Stimulated activated CD8-positive, alpha-beta memory T cell treated with anti-CD3 and anti-CD28 coated beads, Interleukin-15, amount 100 ng/mL, for 24 hours (primary cell): ENCODE measurements at regions not wholly inside any gene's neighbourhood (a gene's known extent, or its start where the extent isn't known, plus 50 kb on each side); places are given as distances from the start of the nearest gene placed in this dataset.

Experiments used
- DNase-seq: peaks from one replicate; pipeline ENCODE4 v3.0.0-alpha.2; 2020; ENCODE audit warnings: low read depth

- no peak for DNase-seq
Measured at GRCh38 chr6:160899671-160900430, 91.7 kb upstream of the MAP3K4 start.

GRCh38 chr6:160911949-160912348 is 79.6 kb upstream of the MAP3K4 start:
- DNase-seq = no peak

- DNase-seq = no peak
Measured at GRCh38 chr6:160912411-160912810, 79.2 kb upstream of the MAP3K4 start.

- no peak for DNase-seq
Measured at GRCh38 chr6:160917572-160917971, 74.0 kb upstream of the MAP3K4 start.

GRCh38 chr6:160919723-160920440 is 71.7 kb upstream of the MAP3K4 start:
- no peak for DNase-seq

GRCh38 chr6:160921095-160921494 is 70.5 kb upstream of the MAP3K4 start:
- DNase-seq = no peak

- no peak for DNase-seq
Measured at GRCh38 chr6:160926281-160927276, 65.0 kb upstream of the MAP3K4 start.

GRCh38 chr6:160927416-160927815 is 64.2 kb upstream of the MAP3K4 start:
- DNase-seq = no peak

- DNase-seq = no peak
Measured at GRCh38 chr6:160929361-160929760, 62.2 kb upstream of the MAP3K4 start.

GRCh38 chr6:160929831-160930230 is 61.7 kb upstream of the MAP3K4 start:
- no peak for DNase-seq

GRCh38 chr6:160930547-160931377 is 60.8 kb upstream of the MAP3K4 start:
- peak; percentile 49 for DNase-seq

GRCh38 chr6:160931378-160932310 is 59.9 kb upstream of the MAP3K4 start:
- DNase-seq = no peak

- no peak for DNase-seq
Measured at GRCh38 chr6:160933256-160933655, 58.3 kb upstream of the MAP3K4 start.

- no peak for DNase-seq
Measured at GRCh38 chr6:160934157-160934556, 57.4 kb upstream of the MAP3K4 start.

- DNase-seq = no peak
Measured at GRCh38 chr6:160940197-160940596, 51.4 kb upstream of the MAP3K4 start.
